GM12892 (cell line): ENCODE measurements at regions not wholly inside any gene's neighbourhood (a gene's known extent, or its start where the extent isn't known, plus 50 kb on each side); places are given as distances from the start of the nearest gene placed in this dataset.

Experiments used
- DNase-seq: peaks from one replicate; pipeline ENCODE4 v3.0.0; 2011; ENCODE audit not compliant: insufficient read length
- FAIRE-seq: peaks from 2 replicates; lab custom pipeline; 2011; peaks lifted over from hg19 to GRCh38; lab: Jason Lieb, UNC
- POLR2A ChIP-seq: IDR thresholded peaks from 2 replicates; pipeline ENCODE4 v1.6.1; 2011; ENCODE audit warnings: low read depth, low read length, control low read depth
- POLR2AphosphoS5 ChIP-seq: IDR thresholded peaks from 2 replicates; pipeline ENCODE4 v1.6.1; 2011; ENCODE audit warnings: low read depth, low read length, control low read depth
- TAF1 ChIP-seq: IDR thresholded peaks from 2 replicates; pipeline ENCODE4 v1.6.1; 2011; ENCODE audit warnings: low read depth, mild to moderate bottlenecking, control low read depth, low read length, borderline replicate concordance

DNA sequence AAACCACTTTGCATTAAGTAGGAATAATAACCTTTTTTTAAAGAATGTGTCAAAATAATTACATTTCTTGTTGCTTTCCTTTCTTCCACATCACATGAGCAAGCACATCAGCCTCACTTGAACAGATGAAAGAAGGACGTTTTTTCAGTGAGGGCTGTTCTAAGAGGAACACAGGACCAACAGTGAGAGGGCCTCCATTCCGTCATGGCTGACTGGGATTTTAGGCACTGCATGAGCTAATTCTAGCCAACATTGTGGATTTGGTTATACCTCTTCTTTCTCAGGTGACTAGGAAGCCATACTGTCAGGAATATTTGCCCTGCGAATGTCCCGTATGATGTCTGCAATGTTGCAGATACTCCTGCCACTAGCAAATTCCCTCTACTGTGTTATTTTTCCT lies 87.6 kb downstream of the LINC00237 start:
- TF ChIP-seq POLR2AphosphoS5 (no peak), TAF1 (no peak), POLR2A (no peak)
- FAIRE-seq (no peak), DNase-seq (no peak)

DNA sequence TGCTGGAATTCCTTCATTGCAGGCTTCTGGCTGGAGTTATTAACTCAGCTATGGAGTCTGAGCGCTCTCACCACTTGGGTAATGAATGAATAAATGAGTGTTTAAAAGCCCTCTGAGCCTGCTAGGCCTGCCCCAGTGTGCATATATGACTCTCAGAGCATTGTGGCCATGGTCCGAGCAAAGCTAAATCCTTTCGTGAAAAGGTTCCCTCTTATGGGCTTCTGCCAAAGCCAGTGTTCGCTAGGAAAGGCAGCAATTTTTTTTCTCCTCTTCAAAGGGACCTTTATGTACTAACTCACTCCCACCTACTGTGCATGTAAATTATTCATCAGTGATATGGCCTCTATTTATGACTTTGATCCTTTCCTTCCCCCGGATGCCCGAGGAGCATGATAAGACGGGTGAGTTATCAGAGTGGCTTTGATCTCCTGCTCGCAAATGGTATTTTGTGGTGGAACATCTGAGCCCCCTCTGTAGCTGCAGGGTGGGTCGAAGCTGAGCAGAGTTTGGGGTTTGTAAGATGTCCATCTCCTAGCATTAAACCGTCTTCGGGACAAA lies 88.6 kb downstream of the LINC00237 start:
- FAIRE-seq (no peak), DNase-seq (no peak)
- no peak for TF ChIP-seq POLR2AphosphoS5
- TF ChIP-seq POLR2A = no peak
- no peak for TF ChIP-seq TAF1

GRCh38 chr20:21016751-21017150 lies 89.4 kb downstream of the LINC00237 start:
- FAIRE-seq (no peak), DNase-seq (no peak)
- TF ChIP-seq POLR2A (no peak), POLR2AphosphoS5 (no peak), TAF1 (no peak)

DNA sequence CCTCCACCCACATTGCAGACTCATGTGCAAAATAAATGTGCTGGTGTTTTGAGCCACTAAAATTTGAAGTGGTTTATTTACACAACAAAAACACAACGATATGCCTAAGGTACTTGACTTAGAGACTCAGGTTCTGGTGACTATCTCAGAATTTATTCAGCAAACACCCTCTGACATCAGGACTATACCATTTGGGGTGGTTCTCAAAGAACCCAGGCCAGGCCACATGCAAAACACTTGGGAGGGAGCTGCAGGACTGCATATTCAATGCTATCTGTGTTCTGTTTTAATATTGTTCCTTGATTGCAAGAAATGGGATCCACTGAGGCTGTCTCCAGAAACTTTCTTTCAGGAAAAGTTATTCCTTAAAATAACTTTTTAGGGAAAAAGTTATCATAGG lies 91.6 kb downstream of the LINC00237 start:
- DNase-seq = no peak

GRCh38 chr20:21008951-21009350 lies 97.2 kb downstream of the LINC00237 start:
- DNase-seq (no peak), FAIRE-seq (no peak)
- TF ChIP-seq TAF1 (no peak), POLR2AphosphoS5 (no peak), POLR2A (no peak)

More for the DNA sequence above, 91.6 kb downstream of the LINC00237 start:
- TF ChIP-seq POLR2AphosphoS5 = no peak
- TF ChIP-seq TAF1 = no peak
- TF ChIP-seq POLR2A = no peak
- FAIRE-seq = no peak

DNA sequence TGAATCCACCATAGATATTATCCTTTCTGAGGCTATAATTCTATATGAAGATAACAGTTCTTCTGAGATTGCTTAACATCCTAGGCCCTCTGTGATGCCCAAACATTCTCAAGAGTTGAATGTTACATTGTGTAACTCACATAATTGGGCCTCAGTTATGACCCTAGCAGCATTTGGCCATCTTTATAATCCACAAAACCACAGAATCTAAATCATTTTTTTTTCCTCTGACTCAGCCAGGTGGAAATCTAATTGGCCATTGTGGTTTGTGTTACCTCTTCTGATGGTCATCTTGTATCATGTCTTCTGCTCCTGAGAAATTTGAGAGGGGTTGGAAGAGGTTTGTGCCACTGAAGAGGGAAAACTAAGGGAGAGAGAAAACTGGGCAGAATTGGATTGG lies 99.5 kb downstream of the LINC00237 start:
- no peak for DNase-seq
- TF ChIP-seq TAF1 (no peak), POLR2A (no peak), POLR2AphosphoS5 (no peak)
- FAIRE-seq = no peak

DNA sequence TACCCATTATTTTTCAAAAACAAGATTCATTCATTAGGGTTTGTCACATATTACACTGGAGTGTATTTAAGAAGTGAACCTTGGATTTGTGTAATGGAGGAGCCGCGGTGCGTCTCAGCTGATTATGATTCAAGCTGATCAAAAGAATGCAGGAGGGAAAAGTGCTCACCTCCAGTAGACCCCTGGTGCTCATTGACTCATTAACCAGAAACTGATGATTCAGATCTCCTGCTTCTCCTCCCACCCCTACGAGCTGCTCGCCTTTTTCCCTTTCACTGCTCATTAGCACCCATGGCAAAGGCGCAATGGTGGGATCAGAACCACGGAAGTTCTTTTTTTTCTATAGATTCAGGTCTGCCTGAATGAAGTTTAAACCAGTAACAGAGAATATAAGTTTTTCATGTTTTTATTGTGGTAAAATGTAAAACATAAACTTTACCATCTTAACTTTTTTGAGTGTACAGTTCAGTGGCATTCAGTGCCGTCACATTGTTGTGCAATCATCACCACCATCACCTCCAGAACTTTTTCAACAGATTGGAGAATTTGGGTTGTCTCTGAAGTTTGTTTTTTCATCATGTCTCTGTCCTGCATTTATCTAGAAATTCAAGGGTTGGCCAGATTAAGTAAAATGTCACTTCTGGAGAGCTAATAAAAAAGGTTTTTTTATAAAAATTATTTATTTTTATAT lies 101.6 kb downstream of the LINC00237 start:
- DNase-seq = no peak
- TF ChIP-seq POLR2AphosphoS5 = no peak
- FAIRE-seq = no peak

DNA sequence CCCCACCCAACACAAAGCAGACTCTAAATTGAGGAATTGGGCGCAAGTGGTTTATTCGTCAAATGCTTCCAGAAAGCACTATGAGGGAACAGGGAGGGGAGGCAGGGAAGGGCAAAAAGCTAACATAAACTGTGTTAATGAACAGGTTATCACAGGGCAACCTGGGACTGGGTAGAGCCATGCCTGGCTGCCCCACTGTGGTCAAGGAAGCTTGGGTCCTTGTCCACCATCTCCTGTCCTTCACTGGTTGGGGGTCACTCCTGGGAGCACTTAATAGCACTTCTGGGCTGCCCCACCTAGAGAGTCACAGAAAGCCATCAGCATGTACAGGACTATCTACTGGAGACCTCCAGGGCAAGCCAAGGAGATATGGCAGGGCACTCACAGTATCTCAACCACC lies 102.3 kb downstream of the LINC00237 start:
- DNase-seq = no peak
- FAIRE-seq = no peak
- TF ChIP-seq TAF1 = no peak
- no peak for TF ChIP-seq POLR2A
- TF ChIP-seq POLR2AphosphoS5 = no peak

DNA sequence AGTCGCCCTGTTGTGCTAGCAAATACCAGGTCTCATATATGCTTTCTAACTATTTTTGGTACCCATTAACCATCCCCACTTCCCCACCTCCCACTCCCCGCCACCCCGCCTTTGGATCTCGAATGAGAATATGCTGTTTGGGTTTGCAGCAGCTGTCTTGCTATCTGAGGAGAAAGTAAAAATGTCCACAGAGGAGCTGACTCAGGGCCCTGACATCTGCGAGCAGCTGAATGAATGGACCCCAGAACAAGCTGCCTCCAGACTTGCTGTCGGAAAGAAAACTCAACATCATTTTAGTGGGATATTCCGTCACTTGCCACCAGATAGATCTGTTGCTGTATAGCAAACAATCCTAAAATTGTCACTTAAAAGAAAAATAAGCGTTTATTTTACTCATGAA lies 103.7 kb downstream of the LINC00237 start:
- DNase-seq (no peak), FAIRE-seq (no peak)
- TF ChIP-seq TAF1 (no peak), POLR2A (no peak), POLR2AphosphoS5 (no peak)

DNA sequence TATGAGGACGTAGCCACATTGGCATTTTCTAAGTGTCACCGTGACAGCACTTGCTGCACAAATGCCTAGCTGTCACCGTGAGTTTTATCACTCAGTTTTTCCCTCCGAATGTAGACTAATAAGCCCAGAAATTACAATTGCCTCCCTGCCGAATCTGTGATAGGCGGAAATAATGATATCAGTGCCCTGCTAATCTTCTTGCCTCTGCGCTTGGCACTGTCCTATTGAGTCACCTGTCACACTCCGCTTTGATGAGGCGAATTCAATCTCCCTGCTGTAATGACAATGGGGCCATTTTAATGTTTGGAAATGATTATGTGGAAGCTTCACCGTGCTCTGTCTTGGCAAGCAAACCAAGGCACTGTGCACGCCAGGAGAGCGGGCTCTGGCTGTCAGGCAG lies 112.8 kb downstream of the LINC00237 start:
- DNase-seq (no peak), FAIRE-seq (no peak)
- TF ChIP-seq POLR2A = no peak
- TF ChIP-seq TAF1 = no peak
- TF ChIP-seq POLR2AphosphoS5 = no peak

- no peak for FAIRE-seq
- TF ChIP-seq TAF1 (no peak), POLR2AphosphoS5 (no peak), POLR2A (no peak)
- DNase-seq = no peak
Observed at GRCh38 chr20:20992686-20993360, 113.3 kb downstream of the LINC00237 start.

DNA sequence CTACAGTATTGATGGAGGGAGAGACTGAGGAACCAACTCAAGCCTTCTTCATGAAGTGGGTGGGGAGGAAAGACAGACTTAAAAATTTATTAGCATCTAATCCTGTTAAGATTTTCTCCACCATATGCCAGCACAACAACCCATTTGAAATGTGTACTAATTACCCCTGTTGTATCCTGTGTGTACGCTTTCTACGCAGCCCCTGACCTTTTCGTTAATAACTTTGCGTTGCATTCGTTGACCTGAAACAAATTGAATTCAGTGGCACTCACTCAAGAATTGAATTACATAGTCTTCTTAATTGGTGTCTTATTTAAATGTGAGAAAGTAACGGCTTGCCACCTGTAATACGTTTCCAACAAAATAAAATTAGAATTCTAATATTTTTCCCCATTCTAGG lies 113.9 kb downstream of the LINC00237 start:
- TF ChIP-seq POLR2AphosphoS5 (no peak), POLR2A (no peak), TAF1 (no peak)
- no peak for DNase-seq
- FAIRE-seq = no peak

- TF ChIP-seq TAF1 (no peak), POLR2AphosphoS5 (no peak), POLR2A (no peak)
- DNase-seq (no peak), FAIRE-seq (no peak)
Observed at GRCh38 chr20:20989081-20989480, 117.1 kb downstream of the LINC00237 start.
